BJ (cell line): ENCODE measurements at regions not wholly inside any gene's neighbourhood (a gene's known extent, or its start where the extent isn't known, plus 50 kb on each side); places are given as distances from the start of the nearest gene placed in this dataset.

Source experiments
- CTCF ChIA-PET: fragments of 350-600 bp; formaldehyde crosslinking; extraction: SDS; loops from one replicate; lab custom pipeline; 2021; ENCODE audit warnings: antibody characterized with exemption, inconsistent platforms; lab: Yijun Ruan, JAX
- POLR2A ChIA-PET: fragments of 300-600 bp; sonication (Branson Sonifier 250); formaldehyde crosslinking; extraction: SDS; loops from one replicate; lab custom pipeline; 2021; ENCODE audit warnings: antibody characterized with exemption; lab: Charles Lee
- DNase-seq: peaks from one replicate; pipeline ENCODE4 v3.0.0-alpha.2; 2011; ENCODE audit warnings: low read depth
- H3K27me3 ChIP-seq: 2 replicates; pipeline ENCODE4 v1.6.0; 2011; ENCODE audit warnings: low read length; ENCODE audit not compliant: control insufficient read depth, insufficient read depth
- H3K36me3 ChIP-seq: 2 replicates; pipeline ENCODE4 v1.5.1; 2011; ENCODE audit warnings: low read length; ENCODE audit not compliant: control insufficient read depth, insufficient read depth
- H3K4me3 ChIP-seq: 2 replicates; pipeline ENCODE4 v1.5.1; 2011; ENCODE audit warnings: low read depth, mild to moderate bottlenecking, control low read depth, low read length
- TF ChIP-seq, protein P1 (sequence below): IDR thresholded peaks from 2 replicates; pipeline ENCODE4 v1.5.1; 2011; ENCODE audit warnings: low read depth, mild to moderate bottlenecking, control low read depth, inconsistent platforms, low read length, moderate library complexity; ENCODE audit not compliant: insufficient read depth

DNA sequence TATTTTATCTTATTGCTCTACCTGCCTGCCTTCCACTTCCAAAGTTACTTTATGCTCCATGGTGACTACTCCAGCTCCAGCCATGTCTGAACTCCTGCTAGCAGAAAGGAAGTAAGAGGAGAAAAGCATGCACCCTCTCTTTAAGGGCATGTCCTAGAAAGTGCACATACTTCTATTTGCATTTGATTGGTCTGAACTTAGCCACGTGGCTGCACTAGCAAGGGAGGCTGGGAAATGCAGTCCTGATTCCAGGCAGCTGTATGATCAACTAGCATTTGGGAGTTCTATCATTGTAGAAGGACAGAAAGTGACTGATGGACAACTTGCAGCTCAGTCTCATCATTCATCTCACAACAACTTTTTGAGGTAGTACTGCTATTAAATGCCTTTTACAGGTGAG lies 515.7 kb downstream of the BUD13 start:
- no peaks in the 10 kb centered on the region for H3K27me3 ChIP-seq
- TF ChIP-seq, protein P1, sequence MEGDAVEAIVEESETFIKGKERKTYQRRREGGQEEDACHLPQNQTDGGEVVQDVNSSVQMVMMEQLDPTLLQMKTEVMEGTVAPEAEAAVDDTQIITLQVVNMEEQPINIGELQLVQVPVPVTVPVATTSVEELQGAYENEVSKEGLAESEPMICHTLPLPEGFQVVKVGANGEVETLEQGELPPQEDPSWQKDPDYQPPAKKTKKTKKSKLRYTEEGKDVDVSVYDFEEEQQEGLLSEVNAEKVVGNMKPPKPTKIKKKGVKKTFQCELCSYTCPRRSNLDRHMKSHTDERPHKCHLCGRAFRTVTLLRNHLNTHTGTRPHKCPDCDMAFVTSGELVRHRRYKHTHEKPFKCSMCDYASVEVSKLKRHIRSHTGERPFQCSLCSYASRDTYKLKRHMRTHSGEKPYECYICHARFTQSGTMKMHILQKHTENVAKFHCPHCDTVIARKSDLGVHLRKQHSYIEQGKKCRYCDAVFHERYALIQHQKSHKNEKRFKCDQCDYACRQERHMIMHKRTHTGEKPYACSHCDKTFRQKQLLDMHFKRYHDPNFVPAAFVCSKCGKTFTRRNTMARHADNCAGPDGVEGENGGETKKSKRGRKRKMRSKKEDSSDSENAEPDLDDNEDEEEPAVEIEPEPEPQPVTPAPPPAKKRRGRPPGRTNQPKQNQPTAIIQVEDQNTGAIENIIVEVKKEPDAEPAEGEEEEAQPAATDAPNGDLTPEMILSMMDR: no peak
- no peak for DNase-seq
- H3K4me3 ChIP-seq: no peak overlapping the region
- CTCF ChIA-PET: no interaction called here
- no peaks in the 10 kb centered on the region for H3K36me3 ChIP-seq
- POLR2A ChIA-PET: no interaction called here

DNA sequence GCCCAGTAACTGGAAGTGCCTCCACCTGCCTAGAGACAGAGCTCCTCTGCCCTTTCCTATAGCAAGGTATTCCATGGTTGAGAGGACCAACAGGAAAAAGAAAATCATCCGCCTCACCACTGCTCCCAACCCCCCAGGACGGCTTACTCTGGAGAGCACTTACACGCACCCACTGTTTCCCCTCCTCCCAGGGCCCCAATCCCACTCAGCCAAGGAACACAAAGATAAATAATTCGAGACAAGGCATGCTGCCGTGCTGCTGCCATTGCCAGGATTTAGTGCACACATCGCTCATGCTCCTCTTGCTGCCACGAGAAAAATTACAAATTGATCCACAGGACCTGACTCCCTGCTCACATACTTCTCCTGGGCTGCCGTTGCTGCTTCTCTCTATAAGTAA lies 516.6 kb downstream of the BUD13 start:
- POLR2A ChIA-PET: no interaction called here
- CTCF ChIA-PET: no interaction called here
- TF ChIP-seq, protein P1: no peak
- Histone ChIP-seq H3K4me3 (no peak overlapping the region), H3K27me3 (no peaks in the 10 kb centered on the region), H3K36me3 (no peaks in the 10 kb centered on the region)
- no peak for DNase-seq

DNA sequence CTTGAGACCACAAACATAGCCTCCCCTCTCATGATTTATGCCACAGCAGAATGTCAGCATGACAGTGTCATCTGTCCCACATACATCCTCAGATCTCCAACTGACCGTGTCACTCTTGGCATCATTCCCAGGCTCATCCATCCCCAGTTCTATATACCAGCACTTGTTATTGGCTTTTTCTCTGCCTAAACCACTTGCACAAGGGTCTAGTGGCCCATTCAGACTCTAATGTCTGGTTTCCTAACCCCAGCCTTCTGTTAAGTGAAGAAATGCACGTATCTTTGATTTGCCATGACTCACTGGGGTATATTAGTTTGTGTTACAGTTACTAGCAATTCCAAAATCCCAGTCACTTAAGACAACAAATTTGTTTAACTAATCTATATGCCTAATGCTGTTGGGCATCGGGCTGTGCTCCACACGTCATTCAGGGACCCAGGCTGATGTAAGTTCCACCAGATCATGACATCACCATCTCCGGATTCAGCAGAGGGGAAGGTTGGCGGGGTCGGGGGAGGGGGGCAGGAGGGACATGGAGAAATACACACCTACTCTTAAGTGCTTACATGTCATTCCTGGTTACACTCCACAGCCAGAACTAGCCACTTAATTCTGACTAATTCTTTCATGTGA lies 517.4 kb downstream of the BUD13 start:
- TF ChIP-seq, protein P1: no peak
- H3K36me3 ChIP-seq: no peaks in the 10 kb centered on the region
- ChIA-PET POLR2A (no interaction called here), CTCF (no interaction called here)
- no peaks in the 10 kb centered on the region for H3K27me3 ChIP-seq
- DNase-seq: no peak
- no peak overlapping the region for H3K4me3 ChIP-seq

DNA sequence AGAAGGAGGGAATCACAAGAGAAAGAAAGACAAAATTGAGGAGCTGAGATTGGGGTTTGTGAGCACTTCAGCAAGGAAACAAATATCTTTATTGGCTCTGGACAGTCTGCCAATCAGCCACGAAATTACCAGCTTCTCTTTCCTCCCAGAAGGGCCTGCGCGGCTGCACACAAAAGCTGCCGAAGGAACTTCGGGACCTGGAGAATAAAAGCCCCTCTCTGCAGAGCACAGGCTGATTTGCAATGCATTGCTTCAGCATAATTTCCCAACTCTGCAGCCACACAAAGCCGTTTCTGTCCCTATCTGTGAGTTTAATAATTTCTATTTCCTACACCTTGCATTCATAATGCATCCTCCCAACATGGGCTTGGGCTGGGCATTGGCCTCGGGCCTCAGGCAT lies 522.6 kb downstream of the BUD13 start:
- TF ChIP-seq, protein P1: no peak
- Histone ChIP-seq H3K36me3 (no peaks in the 10 kb centered on the region), H3K4me3 (no peak overlapping the region), H3K27me3 (no peaks in the 10 kb centered on the region)
- no peak for DNase-seq
- POLR2A ChIA-PET: no interaction called here
- CTCF ChIA-PET: no interaction called here

DNA sequence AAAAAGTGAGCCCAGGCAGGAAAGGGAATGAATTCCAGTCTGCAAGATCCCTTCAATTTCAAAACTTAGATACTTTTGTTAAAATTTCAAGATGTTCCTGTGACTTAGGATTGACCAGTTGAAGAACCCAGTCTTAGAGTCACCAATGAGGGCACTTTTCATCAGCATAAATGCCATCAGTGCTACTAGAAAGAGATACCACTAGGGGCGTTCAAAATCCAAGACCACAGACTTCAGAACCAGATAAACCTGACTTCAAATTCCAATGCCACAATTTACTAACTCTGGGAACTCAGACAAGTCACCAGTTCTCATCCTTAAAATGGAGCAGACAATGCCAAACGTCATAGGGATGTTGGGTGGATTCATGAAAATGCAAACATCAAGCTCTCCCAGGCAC lies 523.2 kb downstream of the BUD13 start:
- TF ChIP-seq, protein P1: no peak
- DNase-seq: no peak
- ChIA-PET CTCF (no interaction called here), POLR2A (no interaction called here)
- Histone ChIP-seq H3K36me3 (no peaks in the 10 kb centered on the region), H3K4me3 (no peak overlapping the region), H3K27me3 (no peaks in the 10 kb centered on the region)
